ENCODE measurements at regions not wholly inside any gene's neighbourhood (a gene's known extent, or its start where the extent isn't known, plus 50 kb on each side); places are given as distances from the start of the nearest gene placed in this dataset.

DNA sequence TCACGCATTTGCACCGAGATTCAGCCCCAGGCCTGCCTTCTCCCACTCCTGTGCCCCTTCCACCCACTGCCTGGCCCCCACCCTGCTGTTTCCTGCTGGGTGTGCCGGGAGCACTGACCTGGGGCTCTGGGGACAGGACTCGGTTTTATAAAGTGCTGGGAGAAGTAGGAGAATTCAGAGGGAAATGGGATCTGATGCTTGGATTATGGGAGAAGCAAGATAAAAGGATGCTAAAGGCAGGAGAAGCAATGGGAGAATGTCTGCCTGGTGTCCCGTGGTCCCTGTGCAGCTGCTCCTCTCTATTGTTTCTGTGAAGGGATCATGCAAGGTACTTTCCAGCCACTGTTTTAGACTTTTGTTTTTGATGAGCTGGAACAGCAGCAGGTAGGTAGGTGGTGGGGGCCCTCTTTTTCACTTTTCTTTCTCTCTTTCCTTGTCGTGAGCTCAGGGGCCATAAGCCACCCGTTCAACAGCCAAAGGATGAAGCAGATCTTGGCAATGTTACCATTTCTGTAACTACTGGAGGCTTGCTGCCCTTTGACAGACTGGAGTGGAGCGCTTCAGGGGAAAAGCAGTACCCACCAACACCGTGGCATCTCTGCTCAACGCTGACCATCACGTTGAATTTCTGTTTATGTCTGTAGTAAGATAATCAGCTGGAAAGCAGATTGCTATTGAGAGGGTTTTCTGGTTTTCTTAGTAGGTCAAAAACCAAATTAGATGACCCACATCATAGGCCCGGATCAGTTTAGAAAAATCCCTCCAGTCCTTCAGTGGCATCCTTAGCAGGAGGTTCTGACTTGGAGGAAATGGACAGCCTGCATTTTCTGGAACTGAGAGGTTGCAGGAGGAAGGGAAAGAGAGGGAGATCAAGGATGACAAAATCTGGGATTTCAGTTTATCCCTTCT is 63.8 kb upstream of the ENPP6 start (continued):
- TF ChIP-seq, protein P1, sequence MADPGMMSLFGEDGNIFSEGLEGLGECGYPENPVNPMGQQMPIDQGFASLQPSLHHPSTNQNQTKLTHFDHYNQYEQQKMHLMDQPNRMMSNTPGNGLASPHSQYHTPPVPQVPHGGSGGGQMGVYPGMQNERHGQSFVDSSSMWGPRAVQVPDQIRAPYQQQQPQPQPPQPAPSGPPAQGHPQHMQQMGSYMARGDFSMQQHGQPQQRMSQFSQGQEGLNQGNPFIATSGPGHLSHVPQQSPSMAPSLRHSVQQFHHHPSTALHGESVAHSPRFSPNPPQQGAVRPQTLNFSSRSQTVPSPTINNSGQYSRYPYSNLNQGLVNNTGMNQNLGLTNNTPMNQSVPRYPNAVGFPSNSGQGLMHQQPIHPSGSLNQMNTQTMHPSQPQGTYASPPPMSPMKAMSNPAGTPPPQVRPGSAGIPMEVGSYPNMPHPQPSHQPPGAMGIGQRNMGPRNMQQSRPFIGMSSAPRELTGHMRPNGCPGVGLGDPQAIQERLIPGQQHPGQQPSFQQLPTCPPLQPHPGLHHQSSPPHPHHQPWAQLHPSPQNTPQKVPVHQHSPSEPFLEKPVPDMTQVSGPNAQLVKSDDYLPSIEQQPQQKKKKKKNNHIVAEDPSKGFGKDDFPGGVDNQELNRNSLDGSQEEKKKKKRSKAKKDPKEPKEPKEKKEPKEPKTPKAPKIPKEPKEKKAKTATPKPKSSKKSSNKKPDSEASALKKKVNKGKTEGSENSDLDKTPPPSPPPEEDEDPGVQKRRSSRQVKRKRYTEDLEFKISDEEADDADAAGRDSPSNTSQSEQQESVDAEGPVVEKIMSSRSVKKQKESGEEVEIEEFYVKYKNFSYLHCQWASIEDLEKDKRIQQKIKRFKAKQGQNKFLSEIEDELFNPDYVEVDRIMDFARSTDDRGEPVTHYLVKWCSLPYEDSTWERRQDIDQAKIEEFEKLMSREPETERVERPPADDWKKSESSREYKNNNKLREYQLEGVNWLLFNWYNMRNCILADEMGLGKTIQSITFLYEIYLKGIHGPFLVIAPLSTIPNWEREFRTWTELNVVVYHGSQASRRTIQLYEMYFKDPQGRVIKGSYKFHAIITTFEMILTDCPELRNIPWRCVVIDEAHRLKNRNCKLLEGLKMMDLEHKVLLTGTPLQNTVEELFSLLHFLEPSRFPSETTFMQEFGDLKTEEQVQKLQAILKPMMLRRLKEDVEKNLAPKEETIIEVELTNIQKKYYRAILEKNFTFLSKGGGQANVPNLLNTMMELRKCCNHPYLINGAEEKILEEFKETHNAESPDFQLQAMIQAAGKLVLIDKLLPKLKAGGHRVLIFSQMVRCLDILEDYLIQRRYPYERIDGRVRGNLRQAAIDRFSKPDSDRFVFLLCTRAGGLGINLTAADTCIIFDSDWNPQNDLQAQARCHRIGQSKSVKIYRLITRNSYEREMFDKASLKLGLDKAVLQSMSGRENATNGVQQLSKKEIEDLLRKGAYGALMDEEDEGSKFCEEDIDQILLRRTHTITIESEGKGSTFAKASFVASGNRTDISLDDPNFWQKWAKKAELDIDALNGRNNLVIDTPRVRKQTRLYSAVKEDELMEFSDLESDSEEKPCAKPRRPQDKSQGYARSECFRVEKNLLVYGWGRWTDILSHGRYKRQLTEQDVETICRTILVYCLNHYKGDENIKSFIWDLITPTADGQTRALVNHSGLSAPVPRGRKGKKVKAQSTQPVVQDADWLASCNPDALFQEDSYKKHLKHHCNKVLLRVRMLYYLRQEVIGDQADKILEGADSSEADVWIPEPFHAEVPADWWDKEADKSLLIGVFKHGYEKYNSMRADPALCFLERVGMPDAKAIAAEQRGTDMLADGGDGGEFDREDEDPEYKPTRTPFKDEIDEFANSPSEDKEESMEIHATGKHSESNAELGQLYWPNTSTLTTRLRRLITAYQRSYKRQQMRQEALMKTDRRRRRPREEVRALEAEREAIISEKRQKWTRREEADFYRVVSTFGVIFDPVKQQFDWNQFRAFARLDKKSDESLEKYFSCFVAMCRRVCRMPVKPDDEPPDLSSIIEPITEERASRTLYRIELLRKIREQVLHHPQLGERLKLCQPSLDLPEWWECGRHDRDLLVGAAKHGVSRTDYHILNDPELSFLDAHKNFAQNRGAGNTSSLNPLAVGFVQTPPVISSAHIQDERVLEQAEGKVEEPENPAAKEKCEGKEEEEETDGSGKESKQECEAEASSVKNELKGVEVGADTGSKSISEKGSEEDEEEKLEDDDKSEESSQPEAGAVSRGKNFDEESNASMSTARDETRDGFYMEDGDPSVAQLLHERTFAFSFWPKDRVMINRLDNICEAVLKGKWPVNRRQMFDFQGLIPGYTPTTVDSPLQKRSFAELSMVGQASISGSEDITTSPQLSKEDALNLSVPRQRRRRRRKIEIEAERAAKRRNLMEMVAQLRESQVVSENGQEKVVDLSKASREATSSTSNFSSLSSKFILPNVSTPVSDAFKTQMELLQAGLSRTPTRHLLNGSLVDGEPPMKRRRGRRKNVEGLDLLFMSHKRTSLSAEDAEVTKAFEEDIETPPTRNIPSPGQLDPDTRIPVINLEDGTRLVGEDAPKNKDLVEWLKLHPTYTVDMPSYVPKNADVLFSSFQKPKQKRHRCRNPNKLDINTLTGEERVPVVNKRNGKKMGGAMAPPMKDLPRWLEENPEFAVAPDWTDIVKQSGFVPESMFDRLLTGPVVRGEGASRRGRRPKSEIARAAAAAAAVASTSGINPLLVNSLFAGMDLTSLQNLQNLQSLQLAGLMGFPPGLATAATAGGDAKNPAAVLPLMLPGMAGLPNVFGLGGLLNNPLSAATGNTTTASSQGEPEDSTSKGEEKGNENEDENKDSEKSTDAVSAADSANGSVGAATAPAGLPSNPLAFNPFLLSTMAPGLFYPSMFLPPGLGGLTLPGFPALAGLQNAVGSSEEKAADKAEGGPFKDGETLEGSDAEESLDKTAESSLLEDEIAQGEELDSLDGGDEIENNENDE (IDR thresholded peaks at IDR 0.05; ENCODE audit: insufficient replicate concordance, low read length) = no peak
- TF ChIP-seq TAF7 (optimal IDR thresholded peaks at IDR 0.05; ENCODE audit: borderline replicate concordance, low read depth, low read length) (no peak), NANOG (IDR thresholded peaks at IDR 0.05; ENCODE audit: insufficient read depth, low read depth, low read length, poor library complexity, severe bottlenecking) (no peak), GABPA (IDR thresholded peaks at IDR 0.05; ENCODE audit: borderline replicate concordance, insufficient read depth, low read length) (no peak)
